Gastroesophageal sphincter (tissue), 3 donors: ENCODE measurements at regions not wholly inside any gene's neighbourhood (a gene's known extent, or its start where the extent isn't known, plus 50 kb on each side); places are given as distances from the start of the nearest gene placed in this dataset.

Source experiments
- CTCF ChIP-seq, 4 experiments: fragments of 200-600 bp in 2 of 4; fragments of 450-650 bp in 2 of 4; sonication (generic) in 1 of 4; IDR thresholded peaks; one replicate each; pipeline ENCODE4 v1.5.1; 2017 to 2019; ENCODE audit warnings: antibody characterized with exemption in 4 of 4, mild to moderate bottlenecking in 2 of 4, moderate library complexity in 2 of 4
- EP300 ChIP-seq: sonication (generic); formaldehyde crosslinking; IDR thresholded peaks from one replicate; pipeline ENCODE4 v1.6.1; 2017; ENCODE audit warnings: antibody characterized with exemption, mild to moderate bottlenecking
- POLR2A ChIP-seq, 2 donors: fragments of 450-650 bp; IDR thresholded peaks; one replicate each; pipeline ENCODE4 v1.6.1; 2017; ENCODE audit warnings: antibody characterized with exemption in 2 of 2, mild to moderate bottlenecking in 2 of 2, moderate library complexity in 1 of 2
- POLR2AphosphoS5 ChIP-seq: sonication (generic); formaldehyde crosslinking; IDR thresholded peaks from one replicate; pipeline ENCODE4 v1.6.1; 2017; ENCODE audit warnings: antibody characterized with exemption

- TF ChIP-seq CTCF (IDR thresholded peaks at IDR 0.05) (no peak), POLR2A (IDR thresholded peaks at IDR 0.05) (no peak), POLR2AphosphoS5 (no peak), EP300 (no peak)
Observed at GRCh38 chr17:6240601-6241000, 170.4 kb downstream of the WSCD1 start.
